H9 (cell line): ENCODE measurements at regions not wholly inside any gene's neighbourhood (a gene's known extent, or its start where the extent isn't known, plus 50 kb on each side); places are given as distances from the start of the nearest gene placed in this dataset.

Experiments
- DNase-seq: peaks from one replicate; pipeline ENCODE4 v3.0.0-alpha.2; 2017
- H2AFZ ChIP-seq: one replicate; pipeline ENCODE4 v1.6.1; 2013; ENCODE audit warnings: mild to moderate bottlenecking, low read length, control low read depth, moderate library complexity
- H2AK5ac ChIP-seq: 2 replicates; pipeline ENCODE4 v1.6.1; 2013; ENCODE audit warnings: low read length, control low read depth, mixed read lengths; ENCODE audit not compliant: insufficient read length
- H2BK120ac ChIP-seq: one replicate; pipeline ENCODE4 v1.6.1; 2013; ENCODE audit warnings: low read depth, mild to moderate bottlenecking, low read length, control low read depth, inconsistent platforms; ENCODE audit not compliant: poor library complexity, severe bottlenecking
- H2BK12ac ChIP-seq: 2 replicates; pipeline ENCODE4 v1.6.1; 2013; ENCODE audit warnings: low read length, control low read depth, mixed read lengths, low read depth; ENCODE audit not compliant: insufficient read length
- H2BK15ac ChIP-seq: 2 replicates; pipeline ENCODE4 v1.6.1; 2013; ENCODE audit warnings: low read depth, low read length, control low read depth
- H2BK20ac ChIP-seq: one replicate; pipeline ENCODE4 v1.6.1; 2013; ENCODE audit warnings: low read depth, mild to moderate bottlenecking, low read length, control low read depth, inconsistent platforms; ENCODE audit not compliant: poor library complexity, severe bottlenecking
- H2BK5ac ChIP-seq: 2 replicates; pipeline ENCODE4 v1.6.1; 2013; ENCODE audit warnings: low read length, control low read depth, mixed read lengths; ENCODE audit not compliant: insufficient read length
- H3K14ac ChIP-seq: 2 replicates; pipeline ENCODE4 v1.6.1; 2013; ENCODE audit warnings: low read length, control low read depth; ENCODE audit not compliant: insufficient read depth
- H3K18ac ChIP-seq: 2 replicates; pipeline ENCODE4 v1.6.1; 2013; ENCODE audit warnings: low read depth, mild to moderate bottlenecking, mixed read lengths, low read length, control low read depth; ENCODE audit not compliant: insufficient read length
- H3K23ac ChIP-seq: 2 replicates; pipeline ENCODE4 v1.6.1; 2013; ENCODE audit warnings: low read length, control low read depth, mixed read lengths, low read depth; ENCODE audit not compliant: insufficient read length
- H3K23me2 ChIP-seq: 2 replicates; pipeline ENCODE4 v1.6.1; 2013; ENCODE audit warnings: low read depth, mild to moderate bottlenecking, mixed read lengths, low read length, control low read depth; ENCODE audit not compliant: insufficient read length, poor library complexity, severe bottlenecking
- H3K27ac ChIP-seq: 2 replicates; pipeline ENCODE4 v1.5.1; 2013; ENCODE audit warnings: low read length, control low read depth, mixed read lengths, low read depth; ENCODE audit not compliant: insufficient read length
- H3K27me3 ChIP-seq: 2 replicates; pipeline ENCODE4 v1.6.1; 2013; ENCODE audit warnings: low read length, control low read depth, inconsistent platforms; ENCODE audit not compliant: insufficient read depth
- H3K4ac ChIP-seq: 2 replicates; pipeline ENCODE4 v1.6.1; 2013; ENCODE audit warnings: low read depth, mild to moderate bottlenecking, control low read depth, inconsistent platforms, low read length, moderate library complexity
- H3K4me1 ChIP-seq: 2 replicates; pipeline ENCODE4 v1.6.1; 2013; ENCODE audit warnings: low read length, control low read depth, inconsistent platforms; ENCODE audit not compliant: insufficient read depth
- H3K4me2 ChIP-seq: 2 replicates; pipeline ENCODE4 v1.6.1; 2013; ENCODE audit warnings: low read length, control low read depth, mixed read lengths; ENCODE audit not compliant: insufficient read length, insufficient read depth
- H3K56ac ChIP-seq: 2 replicates; pipeline ENCODE4 v1.6.1; 2013; ENCODE audit warnings: low read depth, mild to moderate bottlenecking, mixed read lengths, low read length, control low read depth; ENCODE audit not compliant: insufficient read length
- H3K79me1 ChIP-seq: 2 replicates; pipeline ENCODE4 v1.6.1; 2013; ENCODE audit warnings: low read depth, mild to moderate bottlenecking, moderate library complexity, low read length, control low read depth, inconsistent platforms; ENCODE audit not compliant: insufficient read depth, poor library complexity, severe bottlenecking
- H3K79me2 ChIP-seq: 2 replicates; pipeline ENCODE4 v1.6.1; 2013; ENCODE audit warnings: low read length, control low read depth, inconsistent platforms; ENCODE audit not compliant: insufficient read depth
- H3K9ac ChIP-seq: 2 replicates; pipeline ENCODE4 v1.6.1; 2013; ENCODE audit warnings: low read length, control low read depth, mixed read lengths; ENCODE audit not compliant: insufficient read length; ENCODE audit errors: extremely low read depth
- H3K9me3 ChIP-seq: one replicate; pipeline ENCODE4 v1.6.1; 2013; ENCODE audit warnings: low read depth, low read length, inconsistent platforms; ENCODE audit not compliant: control insufficient read depth
- H3T11ph ChIP-seq: one replicate; pipeline ENCODE4 v1.6.1; 2013; ENCODE audit warnings: mild to moderate bottlenecking, low read length, control low read depth, inconsistent platforms
- H4K20me1 ChIP-seq: one replicate; pipeline ENCODE4 v1.6.1; 2013; ENCODE audit not compliant: control insufficient read depth, insufficient read length, insufficient read depth
- H4K5ac ChIP-seq: 2 replicates; pipeline ENCODE4 v1.6.1; 2013; ENCODE audit warnings: low read depth, mild to moderate bottlenecking, mixed read lengths, low read length, control low read depth; ENCODE audit not compliant: insufficient read length
- H4K8ac ChIP-seq: replicated peaks from 2 replicates; pipeline ENCODE4 v1.6.1; 2013; ENCODE audit warnings: low read length, control low read depth, mixed read lengths, low read depth; ENCODE audit not compliant: insufficient read length
- H4K91ac ChIP-seq: 2 replicates; pipeline ENCODE4 v1.6.1; 2013; ENCODE audit warnings: low read depth, mild to moderate bottlenecking, moderate library complexity, mixed read lengths, low read length, control low read depth; ENCODE audit not compliant: insufficient read length
- H3K27ac Mint-ChIP-seq, 3 experiments: 2 replicates in 2 of 3; 3 replicates in 1 of 3; pipeline ENCODE4 v1.8.0; 2020 to 2021; ENCODE audit warnings: mixed read lengths in 3 of 3, mild to moderate bottlenecking in 1 of 3, moderate library complexity in 1 of 3
- H3K27me3 Mint-ChIP-seq: 2 replicates; pipeline ENCODE4 v1.8.0; 2021; ENCODE audit warnings: low read depth, mild to moderate bottlenecking, moderate library complexity, mixed read lengths
- H3K36me3 Mint-ChIP-seq, 3 experiments: 2 replicates in 2 of 3; 3 replicates in 1 of 3; pipeline ENCODE4 v1.8.0; 2020 to 2021; ENCODE audit warnings: low read depth in 3 of 3, mixed read lengths in 3 of 3; ENCODE audit not compliant: insufficient read depth in 1 of 3
- H3K4me1 Mint-ChIP-seq, 2 experiments: 2 replicates each; pipeline ENCODE4 v1.8.0; 2020; ENCODE audit warnings: mixed read lengths in 2 of 2
- H3K4me3 Mint-ChIP-seq, 2 experiments: 2 replicates in 1 of 2; 3 replicates in 1 of 2; pipeline ENCODE4 v1.8.0; 2020 to 2021; ENCODE audit warnings: mild to moderate bottlenecking in 2 of 2, mixed read lengths in 2 of 2, moderate library complexity in 1 of 2
- H3K9me3 Mint-ChIP-seq, 2 experiments: 2 replicates in 1 of 2; 3 replicates in 1 of 2; pipeline ENCODE4 v1.8.0; 2020; ENCODE audit warnings: mild to moderate bottlenecking in 2 of 2, mixed read lengths in 2 of 2, moderate library complexity in 1 of 2
- CTCF ChIP-seq: fragments of 200-600 bp; sonication (generic); conservative IDR thresholded peaks from 3 replicates; pipeline ENCODE4 v1.8.0; 2021; ENCODE audit warnings: antibody characterized with exemption, mild to moderate bottlenecking
- WGBS: extraction: QIAGEN DNeasy Blood & Tissue Kit; methylation state at CpG from one replicate; pipeline ENCODE4 v1.1.7; 2013; ENCODE audit warnings: missing lambda C conversion rate, low lambda C conversion rate, mixed read lengths; ENCODE audit not compliant: insufficient read length; ENCODE audit errors: extremely low coverage; 5-methylcytosine and 5-hydroxymethylcytosine counted together

GRCh38 chrX:80576806-80577533, 156.7 kb downstream of the TENT5D start:
- Mint-ChIP-seq H3K27me3 (peaks cover 5% of the 10 kb centered on the region), H3K36me3 (peaks cover 12 to 40% (median 19%) of the 10 kb centered on the region in 3 experiments), H3K27ac (no peak overlapping the region), H3K4me1 (0 out of 4 replicates have a peak, but pooled peaks cover 0 to 3% of the 10 kb centered on the region in 2 experiments), H3K9me3 (peaks cover 64 to 75% of the 10 kb centered on the region in 2 experiments), H3K4me3 (no peak overlapping the region)
- H3K9ac ChIP-seq = no peak overlapping the region
- no peak for DNase-seq
- no peaks in the 10 kb centered on the region for H4K20me1 ChIP-seq
- no peak overlapping the region for H3K14ac ChIP-seq
- no peak overlapping the region for H3T11ph ChIP-seq
- no peaks in the 10 kb centered on the region for H3K23me2 ChIP-seq
- WGBS = no CpG with 5 or more reads among the region's 2 CpGs
- no peak overlapping the region for H2BK15ac ChIP-seq
- H2BK12ac ChIP-seq = no peak overlapping the region
- no peak overlapping the region for H4K5ac ChIP-seq
- H3K27me3 ChIP-seq = no peaks in the 10 kb centered on the region
- no peaks in the 10 kb centered on the region for H3K4me1 ChIP-seq
- no peak overlapping the region for H3K27ac ChIP-seq
- no peaks in the 10 kb centered on the region for H3K79me1 ChIP-seq
- no peak for TF ChIP-seq CTCF
- H2AFZ ChIP-seq = no peak overlapping the region
- H3K9me3 ChIP-seq = peaks cover 12% of the 10 kb centered on the region
- no peak overlapping the region for H2BK5ac ChIP-seq
- no peak overlapping the region for H3K4me2 ChIP-seq
- H3K56ac ChIP-seq = no peak overlapping the region
- H2BK20ac ChIP-seq = no peak overlapping the region
- H3K18ac ChIP-seq = no peak overlapping the region
- H3K23ac ChIP-seq = no peak overlapping the region
- no peak overlapping the region for H2BK120ac ChIP-seq
- H2AK5ac ChIP-seq = no peak overlapping the region
- H3K4ac ChIP-seq = no peak overlapping the region
- no peaks in the 10 kb centered on the region for H3K79me2 ChIP-seq
- no peak overlapping the region for H4K91ac ChIP-seq
- no peak overlapping the region for H4K8ac ChIP-seq
